Anterior cingulate cortex (tissue), 58 donors: ENCODE measurements at regions not wholly inside any gene's neighbourhood (a gene's known extent, or its start where the extent isn't known, plus 50 kb on each side); places are given as distances from the start of the nearest gene placed in this dataset.
"Not testable (repeated sequence)": the region's sequence is repeated elsewhere in the genome, so short reads cannot be mapped to it uniquely, and the experiment has no call there.

ENCODE experiments used
- DNase-seq, 58 donors: peaks; one replicate each; lab custom pipeline; 2025; lab: John Stamatoyannopoulos, UW

- no peak for DNase-seq
Measured at GRCh38 chr7:81201188-81201587, 282.3 kb upstream of the SEMA3C start.

GRCh38 chr7:81198766-81199165 lies 279.9 kb upstream of the SEMA3C start:
- no peak for DNase-seq

GRCh38 chr7:81197266-81197665 lies 278.4 kb upstream of the SEMA3C start:
- DNase-seq, result no peak

GRCh38 chr7:81195033-81195432 lies 276.2 kb upstream of the SEMA3C start:
- no peak for DNase-seq

- DNase-seq, result no peak
Measured at GRCh38 chr7:81190997-81191768, 272.3 kb upstream of the SEMA3C start.

- no peak for DNase-seq
Measured at GRCh38 chr7:81187753-81188152, 268.9 kb upstream of the SEMA3C start.

GRCh38 chr7:81186691-81187090 lies 267.8 kb upstream of the SEMA3C start:
- no peak for DNase-seq

- no peak for DNase-seq
Measured at GRCh38 chr7:81185072-81185471, 266.2 kb upstream of the SEMA3C start.

- DNase-seq, result no peak
Measured at GRCh38 chr7:81183326-81183725, 264.5 kb upstream of the SEMA3C start.

- DNase-seq, result not testable (repeated sequence)
Measured at GRCh38 chr7:81182056-81182455, 263.2 kb upstream of the SEMA3C start.

GRCh38 chr7:81181066-81181465 lies 262.2 kb upstream of the SEMA3C start:
- no peak for DNase-seq

- no peak for DNase-seq
Measured at GRCh38 chr7:81180573-81180972, 261.7 kb upstream of the SEMA3C start.

- no peak for DNase-seq
Measured at GRCh38 chr7:81175275-81175940, 256.6 kb upstream of the SEMA3C start.

- DNase-seq, result no peak
Measured at GRCh38 chr7:81173766-81174281, 255.0 kb upstream of the SEMA3C start.

- DNase-seq, result no peak
Measured at GRCh38 chr7:81170291-81170690, 251.4 kb upstream of the SEMA3C start.

GRCh38 chr7:81167934-81168333 lies 249.1 kb upstream of the SEMA3C start:
- no peak for DNase-seq

- no peak for DNase-seq
Measured at GRCh38 chr7:81165070-81165469, 246.2 kb upstream of the SEMA3C start.

- no peak for DNase-seq
Measured at GRCh38 chr7:81162771-81163525, 244.1 kb upstream of the SEMA3C start.

GRCh38 chr7:81162234-81162633 lies 243.4 kb upstream of the SEMA3C start:
- DNase-seq, result no peak

GRCh38 chr7:81161451-81162075 lies 242.7 kb upstream of the SEMA3C start:
- peak in 3 of 58 donors; percentile 1 to 42 (median 3) for DNase-seq

- DNase-seq, result no peak
Measured at GRCh38 chr7:81159402-81159801, 240.6 kb upstream of the SEMA3C start.
